Nephron progenitor cell (in vitro differentiated cells): ENCODE measurements at regions not wholly inside any gene's neighbourhood (a gene's known extent, or its start where the extent isn't known, plus 50 kb on each side); places are given as distances from the start of the nearest gene placed in this dataset.

Experiments used
- DNase-seq: peaks from one replicate; pipeline ENCODE4 v3.0.0; 2021
- H3K27ac Mint-ChIP-seq: 2 replicates; pipeline ENCODE4 v1.8.0; 2021; ENCODE audit warnings: mild to moderate bottlenecking, moderate library complexity, mixed read lengths
- H3K27me3 Mint-ChIP-seq: 2 replicates; pipeline ENCODE4 v1.8.0; 2021; ENCODE audit warnings: mild to moderate bottlenecking, low read depth, mixed read lengths; ENCODE audit not compliant: poor library complexity
- H3K36me3 Mint-ChIP-seq: 2 replicates; pipeline ENCODE4 v1.8.0; 2021; ENCODE audit warnings: low read depth, mixed read lengths
- H3K4me1 Mint-ChIP-seq: 2 replicates; pipeline ENCODE4 v1.8.0; 2021; ENCODE audit warnings: mixed read lengths
- H3K4me3 Mint-ChIP-seq: 2 replicates; pipeline ENCODE4 v1.8.0; 2021; ENCODE audit warnings: mild to moderate bottlenecking, moderate library complexity, mixed read lengths
- H3K9me3 Mint-ChIP-seq: 2 replicates; pipeline ENCODE4 v1.8.0; 2021; ENCODE audit warnings: mild to moderate bottlenecking, moderate library complexity, mixed read lengths
- CTCF ChIP-seq: fragments of 200-600 bp; sonication (generic); IDR thresholded peaks from 2 replicates; pipeline ENCODE4 v1.5.0; 2021; ENCODE audit warnings: antibody characterized with exemption

- H3K36me3 Mint-ChIP-seq, result peaks cover 8% of the 10 kb centered on the region
- no peak overlapping the region for H3K27ac Mint-ChIP-seq
- H3K4me3 Mint-ChIP-seq, result no peak overlapping the region
- H3K27me3 Mint-ChIP-seq, result no peaks in the 10 kb centered on the region
- H3K4me1 Mint-ChIP-seq, result no peaks in the 10 kb centered on the region
- no peak for DNase-seq
- peaks cover 6% of the 10 kb centered on the region for H3K9me3 Mint-ChIP-seq
- no peak for TF ChIP-seq CTCF
Observed at GRCh38 chr6:126437205-126437604, 97.3 kb downstream of the CENPW start.

- no peaks in the 10 kb centered on the region for H3K27me3 Mint-ChIP-seq
- H3K36me3 Mint-ChIP-seq, result peaks cover 18% of the 10 kb centered on the region
- no peak overlapping the region for H3K4me3 Mint-ChIP-seq
- H3K27ac Mint-ChIP-seq, result no peak overlapping the region
- H3K4me1 Mint-ChIP-seq, result no peaks in the 10 kb centered on the region
- H3K9me3 Mint-ChIP-seq, result peaks cover 11% of the 10 kb centered on the region
- DNase-seq, result no peak
- TF ChIP-seq CTCF, result no peak
Observed at GRCh38 chr6:126439040-126439439, 99.1 kb downstream of the CENPW start.

- no peak for DNase-seq
- peaks cover 11% of the 10 kb centered on the region for H3K9me3 Mint-ChIP-seq
- H3K4me3 Mint-ChIP-seq, result no peak overlapping the region
- peaks cover 18% of the 10 kb centered on the region for H3K36me3 Mint-ChIP-seq
- H3K27me3 Mint-ChIP-seq, result no peaks in the 10 kb centered on the region
- no peak for TF ChIP-seq CTCF
- H3K27ac Mint-ChIP-seq, result no peak overlapping the region
- H3K4me1 Mint-ChIP-seq, result peaks cover 12% of the 10 kb centered on the region
Observed at GRCh38 chr6:126440923-126441322, 101.0 kb downstream of the CENPW start.

- H3K4me3 Mint-ChIP-seq, result no peak overlapping the region
- H3K4me1 Mint-ChIP-seq, result peaks cover 19% of the 10 kb centered on the region
- peak overlapping the region; percentile 57 for H3K27ac Mint-ChIP-seq
- DNase-seq, result no peak
- H3K27me3 Mint-ChIP-seq, result no peaks in the 10 kb centered on the region
- H3K36me3 Mint-ChIP-seq, result peaks cover 18% of the 10 kb centered on the region
- no peak for TF ChIP-seq CTCF
- H3K9me3 Mint-ChIP-seq, result peaks cover 11% of the 10 kb centered on the region
Observed at GRCh38 chr6:126444659-126445273, 104.9 kb downstream of the CENPW start.

- TF ChIP-seq CTCF, result no peak
- peaks cover 11% of the 10 kb centered on the region for H3K9me3 Mint-ChIP-seq
- peaks cover 18% of the 10 kb centered on the region for H3K36me3 Mint-ChIP-seq
- no peak overlapping the region for H3K4me3 Mint-ChIP-seq
- H3K27me3 Mint-ChIP-seq, result no peaks in the 10 kb centered on the region
- H3K27ac Mint-ChIP-seq, result no peak overlapping the region
- no peak for DNase-seq
- peaks cover 19% of the 10 kb centered on the region for H3K4me1 Mint-ChIP-seq
Observed at GRCh38 chr6:126446248-126446647, 106.3 kb downstream of the CENPW start.

GRCh38 chr6:126447367-126447766 lies 107.5 kb downstream of the CENPW start:
- no peak for DNase-seq
- peaks cover 4% of the 10 kb centered on the region for H3K9me3 Mint-ChIP-seq
- H3K4me3 Mint-ChIP-seq, result no peak overlapping the region
- H3K36me3 Mint-ChIP-seq, result peaks cover 9% of the 10 kb centered on the region
- H3K27me3 Mint-ChIP-seq, result no peaks in the 10 kb centered on the region
- no peak for TF ChIP-seq CTCF
- H3K27ac Mint-ChIP-seq, result no peak overlapping the region
- H3K4me1 Mint-ChIP-seq, result peaks cover 19% of the 10 kb centered on the region
